GM23338 (cell line): ENCODE measurements at regions not wholly inside any gene's neighbourhood (a gene's known extent, or its start where the extent isn't known, plus 50 kb on each side); places are given as distances from the start of the nearest gene placed in this dataset.

Source experiments
- ATAC-seq: fragments of 200-7000 bp; cut with Tn5 transposase; 3 replicates; pipeline ENCODE4 v1.9.1; 2020
- DNase-seq: peaks from one replicate; pipeline ENCODE4 v3.0.0-alpha.2; 2015; ENCODE audit warnings: low spot score
- H2AFZ ChIP-seq: fragments of 200-600 bp; sonication (generic); 2 replicates; pipeline ENCODE4 v1.8.0; 2016; ENCODE audit warnings: antibody characterized with exemption, mild to moderate bottlenecking, moderate library complexity
- H3F3A ChIP-seq: fragments of 200-600 bp; sonication (generic); replicated peaks from 2 replicates; pipeline ENCODE4 v1.8.0; 2017; ENCODE audit warnings: antibody characterized with exemption, mixed run types, low read depth
- H3K27ac ChIP-seq: fragments of 200-600 bp; sonication (generic); 2 replicates; pipeline ENCODE4 v1.6.1; 2016; ENCODE audit warnings: low read depth
- H3K27me3 ChIP-seq: fragments of 200-600 bp; sonication (generic); 2 replicates; pipeline ENCODE4 v1.8.0; 2016; ENCODE audit warnings: mild to moderate bottlenecking, mixed run types, moderate library complexity; ENCODE audit not compliant: insufficient read depth
- H3K36me3 ChIP-seq: fragments of 200-600 bp; sonication (generic); 2 replicates; pipeline ENCODE4 v1.8.0; 2016; ENCODE audit warnings: mild to moderate bottlenecking; ENCODE audit not compliant: insufficient read depth
- H3K4me1 ChIP-seq: fragments of 200-600 bp; sonication (generic); 2 replicates; pipeline ENCODE4 v1.8.0; 2016; ENCODE audit warnings: mild to moderate bottlenecking, moderate library complexity; ENCODE audit not compliant: insufficient read depth
- H3K4me2 ChIP-seq: fragments of 200-600 bp; sonication (generic); 2 replicates; pipeline ENCODE4 v1.7.1; 2017; ENCODE audit warnings: mixed run types
- H3K4me3 ChIP-seq: fragments of 200-600 bp; sonication (generic); 2 replicates; pipeline ENCODE4 v1.6.1; 2016; ENCODE audit warnings: mixed run types
- H3K79me2 ChIP-seq: fragments of 200-600 bp; sonication (generic); replicated peaks from 2 replicates; pipeline ENCODE4 v1.8.0; 2017; ENCODE audit warnings: mild to moderate bottlenecking; ENCODE audit not compliant: insufficient read depth
- H3K9me2 ChIP-seq: fragments of 200-600 bp; sonication (generic); 2 replicates; pipeline ENCODE4 v1.8.0; 2017; ENCODE audit not compliant: insufficient read depth
- H4K20me1 ChIP-seq: fragments of 200-600 bp; sonication (generic); replicated peaks from 2 replicates; pipeline ENCODE4 v1.8.0; 2017; ENCODE audit warnings: mild to moderate bottlenecking; ENCODE audit not compliant: insufficient read depth
- H3K27ac Mint-ChIP-seq: 2 replicates; pipeline ENCODE4 v1.8.0; 2020; ENCODE audit warnings: inconsistent platforms, mild to moderate bottlenecking, moderate library complexity, mixed read lengths
- H3K27me3 Mint-ChIP-seq: 3 replicates; pipeline ENCODE4 v1.8.0; 2022; ENCODE audit warnings: low read depth, mild to moderate bottlenecking, moderate library complexity, mixed read lengths, inconsistent platforms; ENCODE audit not compliant: insufficient read depth, poor library complexity
- H3K36me3 Mint-ChIP-seq: 3 replicates; pipeline ENCODE4 v1.8.0; 2021; ENCODE audit warnings: low read depth, mild to moderate bottlenecking, inconsistent platforms, moderate library complexity, mixed read lengths
- H3K4me1 Mint-ChIP-seq: 3 replicates; pipeline ENCODE4 v1.8.0; 2020; ENCODE audit warnings: mild to moderate bottlenecking, inconsistent platforms, mixed read lengths
- H3K4me3 Mint-ChIP-seq: 3 replicates; pipeline ENCODE4 v1.8.0; 2021; ENCODE audit warnings: moderate library complexity, mild to moderate bottlenecking, inconsistent platforms, mixed read lengths
- H3K9me3 Mint-ChIP-seq: 3 replicates; pipeline ENCODE4 v1.8.0; 2020; ENCODE audit warnings: moderate library complexity, mild to moderate bottlenecking, inconsistent platforms, mixed read lengths
- CREB1 ChIP-seq: fragments of 250-450 bp; sonication (Bioruptor Pico); IDR thresholded peaks from 2 replicates; pipeline ENCODE4 v1.5.0; 2020; ENCODE audit warnings: low read depth, mild to moderate bottlenecking, moderate library complexity
- EZH2phosphoT487 ChIP-seq: fragments of 200-600 bp; sonication (generic); IDR thresholded peaks from one replicate; pipeline ENCODE4 v1.8.1; 2018; ENCODE audit warnings: antibody characterized with exemption; ENCODE audit not compliant: unreplicated experiment
- JUNB ChIP-seq: IDR thresholded peaks from one replicate; pipeline ENCODE4 v1.6.1; 2016; ENCODE audit warnings: antibody characterized with exemption; ENCODE audit not compliant: unreplicated experiment
- POLR2AphosphoS5 ChIP-seq: IDR thresholded peaks from 2 replicates; pipeline ENCODE4 v1.6.1; 2016; ENCODE audit warnings: antibody characterized with exemption, low read depth
- REST ChIP-seq: IDR thresholded peaks from one replicate; pipeline ENCODE4 v1.6.1; 2018; ENCODE audit warnings: antibody characterized with exemption; ENCODE audit not compliant: unreplicated experiment
- STAT1 ChIP-seq: IDR thresholded peaks from one replicate; pipeline ENCODE4 v1.6.1; 2016; ENCODE audit warnings: antibody characterized with exemption; ENCODE audit not compliant: unreplicated experiment
- ZNF114 ChIP-seq: fragments of 250-450 bp; sonication (Bioruptor Pico); IDR thresholded peaks from 2 replicates; pipeline ENCODE4 v1.5.0; 2020; ENCODE audit warnings: mild to moderate bottlenecking, moderate library complexity
- ZNF331 ChIP-seq: fragments of 250-450 bp; sonication (Bioruptor Pico); IDR thresholded peaks from 2 replicates; pipeline ENCODE4 v1.5.0; 2020; ENCODE audit warnings: low read depth, mild to moderate bottlenecking, moderate library complexity
- TF ChIP-seq, protein P1 (sequence below), 2 experiments: fragments of 200-600 bp in 1 of 2; sonication (generic) in 1 of 2; conservative IDR thresholded peaks; 2 replicates each; pipeline versions ENCODE4 v1.5.1 to v1.6.1; 2016 to 2017; ENCODE audit warnings: antibody characterized with exemption in 2 of 2, low read depth in 2 of 2, mild to moderate bottlenecking in 2 of 2, moderate library complexity in 1 of 2
- TF ChIP-seq, protein P2 (sequence below): IDR thresholded peaks from 2 replicates; pipeline ENCODE4 v1.6.1; 2016; ENCODE audit warnings: antibody characterized with exemption
- TF ChIP-seq, protein P3 (sequence below): fragments of 250-450 bp; sonication (Bioruptor Pico); IDR thresholded peaks from 2 replicates; pipeline ENCODE4 v1.5.0; 2020; ENCODE audit warnings: mild to moderate bottlenecking, moderate library complexity

GRCh38 chr13:53463106-53463505 is 434.5 kb downstream of the OLFM4 start (continued):
- TF ChIP-seq, protein P1, sequence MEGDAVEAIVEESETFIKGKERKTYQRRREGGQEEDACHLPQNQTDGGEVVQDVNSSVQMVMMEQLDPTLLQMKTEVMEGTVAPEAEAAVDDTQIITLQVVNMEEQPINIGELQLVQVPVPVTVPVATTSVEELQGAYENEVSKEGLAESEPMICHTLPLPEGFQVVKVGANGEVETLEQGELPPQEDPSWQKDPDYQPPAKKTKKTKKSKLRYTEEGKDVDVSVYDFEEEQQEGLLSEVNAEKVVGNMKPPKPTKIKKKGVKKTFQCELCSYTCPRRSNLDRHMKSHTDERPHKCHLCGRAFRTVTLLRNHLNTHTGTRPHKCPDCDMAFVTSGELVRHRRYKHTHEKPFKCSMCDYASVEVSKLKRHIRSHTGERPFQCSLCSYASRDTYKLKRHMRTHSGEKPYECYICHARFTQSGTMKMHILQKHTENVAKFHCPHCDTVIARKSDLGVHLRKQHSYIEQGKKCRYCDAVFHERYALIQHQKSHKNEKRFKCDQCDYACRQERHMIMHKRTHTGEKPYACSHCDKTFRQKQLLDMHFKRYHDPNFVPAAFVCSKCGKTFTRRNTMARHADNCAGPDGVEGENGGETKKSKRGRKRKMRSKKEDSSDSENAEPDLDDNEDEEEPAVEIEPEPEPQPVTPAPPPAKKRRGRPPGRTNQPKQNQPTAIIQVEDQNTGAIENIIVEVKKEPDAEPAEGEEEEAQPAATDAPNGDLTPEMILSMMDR (conservative IDR thresholded peaks at IDR 0.05; ENCODE audit: low read depth in 2 of 2) = no peak

GRCh38 chr13:53466576-53466975 is 438.0 kb downstream of the OLFM4 start:
- H3K27me3 ChIP-seq = no peaks in the 10 kb centered on the region
- Mint-ChIP-seq H3K4me1 (no peaks in the 10 kb centered on the region), H3K4me3 (no peak overlapping the region), H3K9me3 (no peaks in the 10 kb centered on the region), H3K27ac (no peak overlapping the region), H3K27me3 (no peaks in the 10 kb centered on the region), H3K36me3 (no peaks in the 10 kb centered on the region)
- ATAC-seq (no peak), DNase-seq (no peak)
- no peaks in the 10 kb centered on the region for H3K9me2 ChIP-seq
- H3K36me3 ChIP-seq = no peaks in the 10 kb centered on the region
- H3F3A ChIP-seq = no peaks in the 10 kb centered on the region
- no peak overlapping the region for H3K4me3 ChIP-seq
- no peaks in the 10 kb centered on the region for H3K4me1 ChIP-seq
- H4K20me1 ChIP-seq = no peaks in the 10 kb centered on the region
- H3K4me2 ChIP-seq = no peak overlapping the region
- H3K79me2 ChIP-seq = no peaks in the 10 kb centered on the region
- H3K27ac ChIP-seq = no peak overlapping the region
- H2AFZ ChIP-seq = no peak overlapping the region
- TF ChIP-seq CREB1 (no peak), ZNF114 (CRISPR knock-in tag) (no peak), POLR2AphosphoS5 (no peak), ZNF331 (CRISPR knock-in tag) (no peak), JUNB (no peak), REST (no peak), EZH2phosphoT487 (no peak), STAT1 (no peak)
- TF ChIP-seq, protein P2, sequence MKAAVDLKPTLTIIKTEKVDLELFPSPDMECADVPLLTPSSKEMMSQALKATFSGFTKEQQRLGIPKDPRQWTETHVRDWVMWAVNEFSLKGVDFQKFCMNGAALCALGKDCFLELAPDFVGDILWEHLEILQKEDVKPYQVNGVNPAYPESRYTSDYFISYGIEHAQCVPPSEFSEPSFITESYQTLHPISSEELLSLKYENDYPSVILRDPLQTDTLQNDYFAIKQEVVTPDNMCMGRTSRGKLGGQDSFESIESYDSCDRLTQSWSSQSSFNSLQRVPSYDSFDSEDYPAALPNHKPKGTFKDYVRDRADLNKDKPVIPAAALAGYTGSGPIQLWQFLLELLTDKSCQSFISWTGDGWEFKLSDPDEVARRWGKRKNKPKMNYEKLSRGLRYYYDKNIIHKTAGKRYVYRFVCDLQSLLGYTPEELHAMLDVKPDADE = no peak
- TF ChIP-seq, protein P1 (conservative IDR thresholded peaks at IDR 0.05; ENCODE audit: low read depth in 2 of 2) = no peak
- TF ChIP-seq, protein P3, sequence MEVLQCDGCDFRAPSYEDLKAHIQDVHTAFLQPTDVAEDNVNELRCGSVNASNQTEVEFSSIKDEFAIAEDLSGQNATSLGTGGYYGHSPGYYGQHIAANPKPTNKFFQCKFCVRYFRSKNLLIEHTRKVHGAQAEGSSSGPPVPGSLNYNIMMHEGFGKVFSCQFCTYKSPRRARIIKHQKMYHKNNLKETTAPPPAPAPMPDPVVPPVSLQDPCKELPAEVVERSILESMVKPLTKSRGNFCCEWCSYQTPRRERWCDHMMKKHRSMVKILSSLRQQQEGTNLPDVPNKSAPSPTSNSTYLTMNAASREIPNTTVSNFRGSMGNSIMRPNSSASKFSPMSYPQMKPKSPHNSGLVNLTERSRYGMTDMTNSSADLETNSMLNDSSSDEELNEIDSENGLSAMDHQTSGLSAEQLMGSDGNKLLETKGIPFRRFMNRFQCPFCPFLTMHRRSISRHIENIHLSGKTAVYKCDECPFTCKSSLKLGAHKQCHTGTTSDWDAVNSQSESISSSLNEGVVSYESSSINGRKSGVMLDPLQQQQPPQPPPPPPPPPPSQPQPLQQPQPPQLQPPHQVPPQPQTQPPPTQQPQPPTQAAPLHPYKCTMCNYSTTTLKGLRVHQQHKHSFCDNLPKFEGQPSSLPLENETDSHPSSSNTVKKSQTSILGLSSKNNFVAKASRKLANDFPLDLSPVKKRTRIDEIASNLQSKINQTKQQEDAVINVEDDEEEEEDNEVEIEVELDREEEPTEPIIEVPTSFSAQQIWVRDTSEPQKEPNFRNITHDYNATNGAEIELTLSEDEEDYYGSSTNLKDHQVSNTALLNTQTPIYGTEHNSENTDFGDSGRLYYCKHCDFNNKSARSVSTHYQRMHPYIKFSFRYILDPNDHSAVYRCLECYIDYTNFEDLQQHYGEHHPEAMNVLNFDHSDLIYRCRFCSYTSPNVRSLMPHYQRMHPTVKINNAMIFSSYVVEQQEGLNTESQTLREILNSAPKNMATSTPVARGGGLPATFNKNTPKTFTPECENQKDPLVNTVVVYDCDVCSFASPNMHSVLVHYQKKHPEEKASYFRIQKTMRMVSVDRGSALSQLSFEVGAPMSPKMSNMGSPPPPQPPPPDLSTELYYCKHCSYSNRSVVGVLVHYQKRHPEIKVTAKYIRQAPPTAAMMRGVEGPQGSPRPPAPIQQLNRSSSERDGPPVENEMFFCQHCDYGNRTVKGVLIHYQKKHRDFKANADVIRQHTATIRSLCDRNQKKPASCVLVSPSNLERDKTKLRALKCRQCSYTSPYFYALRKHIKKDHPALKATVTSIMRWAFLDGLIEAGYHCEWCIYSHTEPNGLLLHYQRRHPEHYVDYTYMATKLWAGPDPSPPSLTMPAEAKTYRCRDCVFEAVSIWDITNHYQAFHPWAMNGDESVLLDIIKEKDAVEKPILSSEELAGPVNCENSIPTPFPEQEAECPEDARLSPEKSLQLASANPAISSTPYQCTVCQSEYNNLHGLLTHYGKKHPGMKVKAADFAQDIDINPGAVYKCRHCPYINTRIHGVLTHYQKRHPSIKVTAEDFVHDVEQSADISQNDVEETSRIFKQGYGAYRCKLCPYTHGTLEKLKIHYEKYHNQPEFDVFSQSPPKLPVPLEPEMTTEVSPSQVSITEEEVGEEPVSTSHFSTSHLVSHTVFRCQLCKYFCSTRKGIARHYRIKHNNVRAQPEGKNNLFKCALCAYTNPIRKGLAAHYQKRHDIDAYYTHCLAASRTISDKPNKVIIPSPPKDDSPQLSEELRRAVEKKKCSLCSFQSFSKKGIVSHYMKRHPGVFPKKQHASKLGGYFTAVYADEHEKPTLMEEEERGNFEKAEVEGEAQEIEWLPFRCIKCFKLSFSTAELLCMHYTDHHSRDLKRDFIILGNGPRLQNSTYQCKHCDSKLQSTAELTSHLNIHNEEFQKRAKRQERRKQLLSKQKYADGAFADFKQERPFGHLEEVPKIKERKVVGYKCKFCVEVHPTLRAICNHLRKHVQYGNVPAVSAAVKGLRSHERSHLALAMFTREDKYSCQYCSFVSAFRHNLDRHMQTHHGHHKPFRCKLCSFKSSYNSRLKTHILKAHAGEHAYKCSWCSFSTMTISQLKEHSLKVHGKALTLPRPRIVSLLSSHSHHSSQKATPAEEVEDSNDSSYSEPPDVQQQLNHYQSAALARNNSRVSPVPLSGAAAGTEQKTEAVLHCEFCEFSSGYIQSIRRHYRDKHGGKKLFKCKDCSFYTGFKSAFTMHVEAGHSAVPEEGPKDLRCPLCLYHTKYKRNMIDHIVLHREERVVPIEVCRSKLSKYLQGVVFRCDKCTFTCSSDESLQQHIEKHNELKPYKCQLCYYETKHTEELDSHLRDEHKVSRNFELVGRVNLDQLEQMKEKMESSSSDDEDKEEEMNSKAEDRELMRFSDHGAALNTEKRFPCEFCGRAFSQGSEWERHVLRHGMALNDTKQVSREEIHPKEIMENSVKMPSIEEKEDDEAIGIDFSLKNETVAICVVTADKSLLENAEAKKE (CRISPR knock-in tag) = no peak
